Right atrium auricular region (tissue), 2 donors: ENCODE measurements at regions not wholly inside any gene's neighbourhood (a gene's known extent, or its start where the extent isn't known, plus 50 kb on each side); places are given as distances from the start of the nearest gene placed in this dataset.

ENCODE experiments used
- DNase-seq: peaks from one replicate; pipeline ENCODE4 v3.0.0-alpha.2; 2019; ENCODE audit warnings: low spot score
- H3K27ac ChIP-seq, 2 donors: fragments of 200-600 bp; sonication (generic); 1 replicate in 1 of 2; 2 replicates in 1 of 2; pipeline ENCODE4 v1.5.1; 2016 to 2019
- H3K27me3 ChIP-seq, 2 donors: fragments of 200-600 bp; sonication (generic); one replicate each; pipeline versions ENCODE4 v1.5.1 to v1.6.0; 2017 to 2019
- H3K36me3 ChIP-seq: fragments of 200-600 bp; sonication (generic); one replicate; pipeline ENCODE4 v1.5.1; 2016
- H3K4me1 ChIP-seq, 2 donors: fragments of 200-600 bp; sonication (generic); one replicate each; pipeline versions ENCODE4 v1.5.1 to v1.6.0; 2017 to 2019
- H3K4me3 ChIP-seq, 2 donors: fragments of 200-600 bp; sonication (generic); 1 replicate in 1 of 2; 2 replicates in 1 of 2; pipeline ENCODE4 v1.5.1; 2017 to 2019; ENCODE audit warnings: mild to moderate bottlenecking in 1 of 2, moderate library complexity in 1 of 2
- H3K9me3 ChIP-seq, 2 donors: fragments of 200-600 bp; sonication (generic); one replicate each; pipeline ENCODE4 v1.5.1; 2019
- TF ChIP-seq, protein P1 (sequence below), 2 donors: fragments of 200-600 bp; sonication (generic); IDR thresholded peaks; one replicate each; pipeline ENCODE4 v1.5.1; 2019; ENCODE audit warnings: antibody characterized with exemption in 2 of 2

DNA sequence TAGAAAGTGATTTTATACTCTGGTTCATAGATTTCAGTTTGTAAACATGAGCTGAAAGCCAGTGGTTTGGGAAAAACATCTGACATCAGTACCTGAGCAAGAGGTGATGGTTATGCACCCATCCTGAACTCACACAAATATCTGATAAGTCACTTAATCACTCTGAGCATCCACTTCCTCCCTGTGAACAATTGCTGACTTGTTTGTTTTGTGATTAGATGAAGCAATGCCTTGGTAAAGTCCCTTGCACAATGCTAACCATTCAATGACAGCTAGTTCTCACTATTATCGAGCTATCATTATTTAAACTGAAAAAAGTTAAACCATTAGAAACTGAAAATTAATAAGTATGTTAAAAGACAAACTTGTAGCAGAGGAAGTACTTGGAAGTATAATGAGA is 303.0 kb downstream of the PLOD2 start:
- Histone ChIP-seq H3K4me1 (no peaks in the 10 kb centered on the region), H3K4me3 (no peak overlapping the region), H3K27ac (no peak overlapping the region), H3K9me3 (no peaks in the 10 kb centered on the region), H3K27me3 (no peaks in the 10 kb centered on the region), H3K36me3 (no peaks in the 10 kb centered on the region)
- TF ChIP-seq, protein P1, sequence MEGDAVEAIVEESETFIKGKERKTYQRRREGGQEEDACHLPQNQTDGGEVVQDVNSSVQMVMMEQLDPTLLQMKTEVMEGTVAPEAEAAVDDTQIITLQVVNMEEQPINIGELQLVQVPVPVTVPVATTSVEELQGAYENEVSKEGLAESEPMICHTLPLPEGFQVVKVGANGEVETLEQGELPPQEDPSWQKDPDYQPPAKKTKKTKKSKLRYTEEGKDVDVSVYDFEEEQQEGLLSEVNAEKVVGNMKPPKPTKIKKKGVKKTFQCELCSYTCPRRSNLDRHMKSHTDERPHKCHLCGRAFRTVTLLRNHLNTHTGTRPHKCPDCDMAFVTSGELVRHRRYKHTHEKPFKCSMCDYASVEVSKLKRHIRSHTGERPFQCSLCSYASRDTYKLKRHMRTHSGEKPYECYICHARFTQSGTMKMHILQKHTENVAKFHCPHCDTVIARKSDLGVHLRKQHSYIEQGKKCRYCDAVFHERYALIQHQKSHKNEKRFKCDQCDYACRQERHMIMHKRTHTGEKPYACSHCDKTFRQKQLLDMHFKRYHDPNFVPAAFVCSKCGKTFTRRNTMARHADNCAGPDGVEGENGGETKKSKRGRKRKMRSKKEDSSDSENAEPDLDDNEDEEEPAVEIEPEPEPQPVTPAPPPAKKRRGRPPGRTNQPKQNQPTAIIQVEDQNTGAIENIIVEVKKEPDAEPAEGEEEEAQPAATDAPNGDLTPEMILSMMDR (IDR thresholded peaks at IDR 0.05): no peak
- DNase-seq: no peak

- Histone ChIP-seq H3K36me3 (no peaks in the 10 kb centered on the region), H3K27ac (no peak overlapping the region), H3K4me3 (no peak overlapping the region), H3K4me1 (no peaks in the 10 kb centered on the region), H3K9me3 (no peaks in the 10 kb centered on the region), H3K27me3 (no peaks in the 10 kb centered on the region)
- DNase-seq: no peak
- TF ChIP-seq, protein P1 (IDR thresholded peaks at IDR 0.05): no peak
Measured at GRCh38 chr3:145864336-145864735, 296.6 kb downstream of the PLOD2 start.

- TF ChIP-seq, protein P1 (IDR thresholded peaks at IDR 0.05): no peak
- no peak for DNase-seq
- H3K36me3 ChIP-seq: no peaks in the 10 kb centered on the region
- H3K4me1 ChIP-seq: no peaks in the 10 kb centered on the region
- no peak overlapping the region for H3K4me3 ChIP-seq
- H3K27ac ChIP-seq: no peak overlapping the region
- no peaks in the 10 kb centered on the region for H3K27me3 ChIP-seq
- no peaks in the 10 kb centered on the region for H3K9me3 ChIP-seq
Measured at GRCh38 chr3:145865399-145866018, 295.5 kb downstream of the PLOD2 start.

DNA sequence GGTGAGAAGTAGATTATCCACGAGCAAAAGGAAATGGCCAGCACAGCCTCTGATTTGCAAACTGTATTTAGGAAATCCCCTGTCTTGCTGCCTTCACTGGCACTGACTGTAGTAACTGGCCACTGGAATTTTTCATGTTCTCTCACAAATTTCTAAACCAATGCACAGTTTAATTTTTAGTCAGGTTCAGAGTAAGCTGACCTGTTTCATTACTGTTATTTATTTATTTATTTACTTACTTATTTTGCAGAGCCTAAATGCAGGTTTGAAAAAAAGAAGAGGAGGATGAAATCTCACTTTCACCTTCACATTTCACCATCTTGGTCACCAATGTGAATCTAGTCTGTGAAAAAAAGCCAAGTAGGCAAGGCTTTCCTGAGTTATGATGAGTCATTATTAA is 291.0 kb downstream of the PLOD2 start:
- no peak overlapping the region for H3K27ac ChIP-seq
- H3K9me3 ChIP-seq: no peaks in the 10 kb centered on the region
- no peak overlapping the region for H3K4me3 ChIP-seq
- DNase-seq: no peak
- no peaks in the 10 kb centered on the region for H3K36me3 ChIP-seq
- no peaks in the 10 kb centered on the region for H3K4me1 ChIP-seq
- no peaks in the 10 kb centered on the region for H3K27me3 ChIP-seq
- TF ChIP-seq, protein P1 (IDR thresholded peaks at IDR 0.05): no peak

DNA sequence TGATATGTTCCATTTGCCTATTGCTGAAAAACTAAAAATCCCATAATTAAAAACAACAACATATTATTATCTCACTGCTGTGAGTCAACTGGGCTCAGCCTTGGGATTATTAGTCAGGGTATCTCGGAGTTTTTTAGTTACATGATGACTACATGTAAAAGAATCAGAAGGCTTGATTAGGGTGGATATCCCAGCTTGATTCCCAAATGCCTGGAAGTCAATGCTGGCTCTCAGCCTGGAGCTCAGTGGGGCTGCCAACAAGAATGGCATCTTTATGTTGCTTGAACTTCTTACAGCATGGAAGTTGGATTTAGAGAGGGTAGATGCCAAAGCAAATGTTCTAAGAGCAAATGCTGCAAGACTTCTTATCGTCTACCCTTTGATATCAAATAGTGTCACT is 278.5 kb downstream of the PLOD2 start:
- Histone ChIP-seq H3K4me3 (no peak overlapping the region), H3K27ac (no peak overlapping the region), H3K36me3 (no peaks in the 10 kb centered on the region), H3K27me3 (no peaks in the 10 kb centered on the region), H3K9me3 (no peaks in the 10 kb centered on the region), H3K4me1 (no peaks in the 10 kb centered on the region)
- DNase-seq: no peak
- TF ChIP-seq, protein P1 (IDR thresholded peaks at IDR 0.05): no peak

GRCh38 chr3:145889730-145890129 is 271.3 kb downstream of the PLOD2 start:
- TF ChIP-seq, protein P1 (IDR thresholded peaks at IDR 0.05): no peak
- no peaks in the 10 kb centered on the region for H3K36me3 ChIP-seq
- H3K27ac ChIP-seq: no peak overlapping the region
- no peaks in the 10 kb centered on the region for H3K27me3 ChIP-seq
- no peaks in the 10 kb centered on the region for H3K4me1 ChIP-seq
- no peaks in the 10 kb centered on the region for H3K9me3 ChIP-seq
- DNase-seq: no peak
- H3K4me3 ChIP-seq: no peak overlapping the region
